Left lung (tissue), 4 donors: ENCODE measurements at regions not wholly inside any gene's neighbourhood (a gene's known extent, or its start where the extent isn't known, plus 50 kb on each side); places are given as distances from the start of the nearest gene placed in this dataset.
"Not testable (repeated sequence)": the region's sequence is repeated elsewhere in the genome, so short reads cannot be mapped to it uniquely, and the experiment has no call there.

Source experiments
- ATAC-seq: fragments of 200-7000 bp; cut with Tn5 transposase; one replicate; pipeline ENCODE4 v1.9.1; 2020; ENCODE audit warnings: moderate library complexity
- DNase-seq, 4 donors: peaks; one replicate each; pipeline ENCODE4 v3.0.0-alpha.2; 2013 to 2020
- H3K27ac ChIP-seq, 2 donors: fragments of 200-600 bp; sonication (generic) in 1 of 2; one replicate each; pipeline versions ENCODE4 v1.5.0 to v1.8.0; 2020 to 2021
- H3K27me3 ChIP-seq, 2 donors: fragments of 200-600 bp; sonication (generic) in 1 of 2; one replicate each; pipeline versions ENCODE4 v1.5.0 to v1.8.0; 2020 to 2021
- H3K36me3 ChIP-seq, 2 donors: fragments of 200-600 bp; sonication (generic) in 1 of 2; one replicate each; pipeline versions ENCODE4 v1.5.0 to v1.8.0; 2020 to 2021
- H3K4me1 ChIP-seq, 2 donors: fragments of 200-600 bp; one replicate each; pipeline ENCODE4 v1.8.0; 2021
- H3K4me3 ChIP-seq, 2 donors: fragments of 200-600 bp; sonication (generic) in 1 of 2; one replicate each; pipeline versions ENCODE4 v1.5.0 to v1.8.0; 2020 to 2021; ENCODE audit warnings: mild to moderate bottlenecking in 1 of 2
- H3K9me3 ChIP-seq, 2 donors: fragments of 200-600 bp; sonication (generic) in 1 of 2; one replicate each; pipeline versions ENCODE4 v1.5.0 to v1.8.0; 2020 to 2021
- intact Hi-C, 2 donors: fragments of 100-400 bp; cut with DNase I; formaldehyde crosslinking; loops; one replicate each; pipeline versions ENCODE4 v1.11.2 to v1.14.2; 2022
- donor health status: DM: no; HTN: yes; CAD: no.
- donor health status: DM: no; HTN: no; CAD: no.

- H3K27ac ChIP-seq, H3K27me3 ChIP-seq, H3K4me1 ChIP-seq, ATAC-seq, H3K36me3 ChIP-seq, intact Hi-C loops, DNase-seq, H3K9me3 ChIP-seq, H3K4me3 ChIP-seq: not testable (repeated sequence)
Observed at GRCh38 chr5:70510161-70510560, 95.0 kb downstream of the GTF2H2C_2 start.

GRCh38 chr5:70510811-70511210 lies 95.6 kb downstream of the GTF2H2C_2 start:
- intact Hi-C loops, H3K27me3 ChIP-seq, H3K4me1 ChIP-seq, ATAC-seq, H3K9me3 ChIP-seq, H3K4me3 ChIP-seq, H3K27ac ChIP-seq, H3K36me3 ChIP-seq: not testable (repeated sequence)
- peak in 1 of 4 donors; percentile 7 for DNase-seq
